ENCODE measurements at regions not wholly inside any gene's neighbourhood (a gene's known extent, or its start where the extent isn't known, plus 50 kb on each side); places are given as distances from the start of the nearest gene placed in this dataset.

DNA sequence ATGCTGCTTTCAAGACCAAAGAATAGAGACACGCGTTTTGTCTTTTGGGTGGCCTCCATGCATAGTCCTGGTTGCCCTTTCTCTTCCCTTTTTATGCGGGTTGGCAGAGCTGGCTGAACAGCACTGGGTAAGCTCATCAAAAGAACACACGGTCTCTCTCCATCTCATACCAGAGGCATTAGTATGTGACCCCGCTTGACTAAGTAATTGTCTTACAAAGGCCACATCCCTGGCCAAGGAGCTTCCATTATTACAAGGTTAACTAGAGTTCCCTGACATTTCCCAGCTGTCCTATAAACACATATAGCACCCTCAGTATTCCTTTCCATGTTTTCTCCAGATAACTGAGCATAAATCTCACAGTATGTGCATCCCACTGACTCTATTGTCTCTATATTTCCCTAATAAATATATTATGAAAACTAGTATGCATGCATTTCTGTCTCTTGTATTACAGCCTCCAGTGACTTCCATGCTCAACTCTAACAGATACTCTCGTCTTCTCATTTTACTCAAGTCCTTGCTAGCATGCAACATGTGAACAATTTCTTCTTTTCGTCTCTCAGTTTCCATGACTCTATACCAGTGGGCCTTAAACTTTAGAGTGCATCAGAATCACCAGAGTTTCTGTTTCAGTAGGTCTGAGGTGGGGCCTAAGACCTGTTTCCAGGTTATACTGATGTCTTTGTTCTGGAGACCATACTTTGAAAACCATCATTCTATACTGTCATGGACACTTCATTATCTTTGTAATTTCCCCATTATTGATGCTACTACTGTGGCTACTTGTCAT, 247.7 kb upstream of the ARSJ start (continued):
- TF ChIP-seq, protein P1, sequence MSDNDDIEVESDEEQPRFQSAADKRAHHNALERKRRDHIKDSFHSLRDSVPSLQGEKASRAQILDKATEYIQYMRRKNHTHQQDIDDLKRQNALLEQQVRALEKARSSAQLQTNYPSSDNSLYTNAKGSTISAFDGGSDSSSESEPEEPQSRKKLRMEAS (CRISPR knock-in tag; IDR thresholded peaks at IDR 0.05), result no peak

DNA sequence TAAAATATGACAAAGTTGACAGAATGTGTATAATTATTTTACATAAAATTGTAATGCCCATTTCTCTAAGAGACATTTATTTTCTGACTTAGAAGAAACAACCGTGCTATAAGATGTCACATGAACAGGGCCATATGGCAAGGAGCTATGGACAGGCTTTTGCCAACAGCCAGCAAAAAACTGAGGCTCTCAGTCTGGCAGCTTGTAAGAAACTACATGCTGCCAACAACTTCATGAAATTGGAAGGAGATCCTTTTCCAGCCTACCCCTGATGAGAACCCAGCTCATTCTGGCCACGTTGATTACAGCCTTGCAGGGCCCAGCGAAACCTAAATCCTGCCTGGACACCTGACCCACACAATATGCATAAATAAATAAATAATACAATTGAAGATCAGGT, 250.3 kb upstream of the ARSJ start:
- Mint-ChIP-seq H3K27ac (no peak overlapping the region), H3K9me3 (no peaks in the 10 kb centered on the region), H3K4me3 (no peak overlapping the region), H3K27me3 (ENCODE audit: low read depth) (no peaks in the 10 kb centered on the region), H3K36me3 (no peaks in the 10 kb centered on the region), H3K4me1 (peaks cover 17% of the 10 kb centered on the region)
- no peak for TF ChIP-seq TEAD4 (CRISPR knock-in tag; IDR thresholded peaks at IDR 0.05)
- TF ChIP-seq, protein P2, sequence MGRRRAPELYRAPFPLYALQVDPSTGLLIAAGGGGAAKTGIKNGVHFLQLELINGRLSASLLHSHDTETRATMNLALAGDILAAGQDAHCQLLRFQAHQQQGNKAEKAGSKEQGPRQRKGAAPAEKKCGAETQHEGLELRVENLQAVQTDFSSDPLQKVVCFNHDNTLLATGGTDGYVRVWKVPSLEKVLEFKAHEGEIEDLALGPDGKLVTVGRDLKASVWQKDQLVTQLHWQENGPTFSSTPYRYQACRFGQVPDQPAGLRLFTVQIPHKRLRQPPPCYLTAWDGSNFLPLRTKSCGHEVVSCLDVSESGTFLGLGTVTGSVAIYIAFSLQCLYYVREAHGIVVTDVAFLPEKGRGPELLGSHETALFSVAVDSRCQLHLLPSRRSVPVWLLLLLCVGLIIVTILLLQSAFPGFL (CRISPR knock-in tag; IDR thresholded peaks at IDR 0.05; ENCODE audit: borderline replicate concordance), result no peak
- no peak for TF ChIP-seq ZBTB21 (CRISPR knock-in tag; IDR thresholded peaks at IDR 0.05; ENCODE audit: borderline replicate concordance)
- TF ChIP-seq, protein P3, sequence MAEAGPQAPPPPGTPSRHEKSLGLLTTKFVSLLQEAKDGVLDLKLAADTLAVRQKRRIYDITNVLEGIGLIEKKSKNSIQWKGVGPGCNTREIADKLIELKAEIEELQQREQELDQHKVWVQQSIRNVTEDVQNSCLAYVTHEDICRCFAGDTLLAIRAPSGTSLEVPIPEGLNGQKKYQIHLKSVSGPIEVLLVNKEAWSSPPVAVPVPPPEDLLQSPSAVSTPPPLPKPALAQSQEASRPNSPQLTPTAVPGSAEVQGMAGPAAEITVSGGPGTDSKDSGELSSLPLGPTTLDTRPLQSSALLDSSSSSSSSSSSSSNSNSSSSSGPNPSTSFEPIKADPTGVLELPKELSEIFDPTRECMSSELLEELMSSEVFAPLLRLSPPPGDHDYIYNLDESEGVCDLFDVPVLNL (CRISPR knock-in tag; IDR thresholded peaks at IDR 0.05; ENCODE audit: borderline replicate concordance, low read depth), result no peak
- TF ChIP-seq, protein P4, sequence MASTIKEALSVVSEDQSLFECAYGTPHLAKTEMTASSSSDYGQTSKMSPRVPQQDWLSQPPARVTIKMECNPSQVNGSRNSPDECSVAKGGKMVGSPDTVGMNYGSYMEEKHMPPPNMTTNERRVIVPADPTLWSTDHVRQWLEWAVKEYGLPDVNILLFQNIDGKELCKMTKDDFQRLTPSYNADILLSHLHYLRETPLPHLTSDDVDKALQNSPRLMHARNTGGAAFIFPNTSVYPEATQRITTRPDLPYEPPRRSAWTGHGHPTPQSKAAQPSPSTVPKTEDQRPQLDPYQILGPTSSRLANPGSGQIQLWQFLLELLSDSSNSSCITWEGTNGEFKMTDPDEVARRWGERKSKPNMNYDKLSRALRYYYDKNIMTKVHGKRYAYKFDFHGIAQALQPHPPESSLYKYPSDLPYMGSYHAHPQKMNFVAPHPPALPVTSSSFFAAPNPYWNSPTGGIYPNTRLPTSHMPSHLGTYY (CRISPR knock-in tag; IDR thresholded peaks at IDR 0.05), result no peak
- TF ChIP-seq, protein P5, sequence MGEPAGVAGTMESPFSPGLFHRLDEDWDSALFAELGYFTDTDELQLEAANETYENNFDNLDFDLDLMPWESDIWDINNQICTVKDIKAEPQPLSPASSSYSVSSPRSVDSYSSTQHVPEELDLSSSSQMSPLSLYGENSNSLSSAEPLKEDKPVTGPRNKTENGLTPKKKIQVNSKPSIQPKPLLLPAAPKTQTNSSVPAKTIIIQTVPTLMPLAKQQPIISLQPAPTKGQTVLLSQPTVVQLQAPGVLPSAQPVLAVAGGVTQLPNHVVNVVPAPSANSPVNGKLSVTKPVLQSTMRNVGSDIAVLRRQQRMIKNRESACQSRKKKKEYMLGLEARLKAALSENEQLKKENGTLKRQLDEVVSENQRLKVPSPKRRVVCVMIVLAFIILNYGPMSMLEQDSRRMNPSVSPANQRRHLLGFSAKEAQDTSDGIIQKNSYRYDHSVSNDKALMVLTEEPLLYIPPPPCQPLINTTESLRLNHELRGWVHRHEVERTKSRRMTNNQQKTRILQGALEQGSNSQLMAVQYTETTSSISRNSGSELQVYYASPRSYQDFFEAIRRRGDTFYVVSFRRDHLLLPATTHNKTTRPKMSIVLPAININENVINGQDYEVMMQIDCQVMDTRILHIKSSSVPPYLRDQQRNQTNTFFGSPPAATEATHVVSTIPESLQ (CRISPR knock-in tag; IDR thresholded peaks at IDR 0.05), result no peak
- TF ChIP-seq RELA (CRISPR knock-in tag; IDR thresholded peaks at IDR 0.05; ENCODE audit: borderline replicate concordance), result no peak
- DNase-seq (ENCODE audit: low spot score), result no peak
- ChIA-PET CTCF (no interaction called here), POLR2A (no interaction called here)
- no peak for ATAC-seq

DNA sequence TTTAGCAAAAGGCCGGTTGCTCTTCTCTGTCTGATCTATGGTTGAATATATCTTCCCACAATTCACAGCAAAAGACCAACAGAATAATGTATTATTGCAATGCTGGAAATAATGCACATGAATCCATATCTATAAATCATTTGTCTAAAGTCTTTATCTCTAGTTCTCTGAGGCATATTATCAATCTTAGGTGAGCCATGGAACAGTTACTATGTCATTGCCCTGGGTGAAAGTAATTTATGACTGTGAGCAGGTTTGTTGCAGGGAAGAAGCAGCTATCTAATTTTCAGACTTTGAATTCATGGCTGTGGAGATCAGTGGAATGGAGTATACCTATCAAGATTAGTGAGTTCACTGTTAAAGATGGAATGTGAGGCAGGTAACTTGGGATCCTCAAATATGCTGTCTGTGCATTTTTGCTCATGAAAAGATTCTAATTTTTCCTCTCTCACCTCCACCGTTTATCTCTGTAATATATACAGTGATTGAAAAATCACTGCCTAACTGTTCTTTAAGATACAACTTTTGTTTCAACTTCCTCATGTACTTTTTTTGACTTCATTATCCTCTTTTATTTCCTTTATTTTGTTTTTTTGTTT, 256.8 kb upstream of the ARSJ start:
- ChIA-PET POLR2A (no interaction called here), CTCF (no interaction called here)
- ATAC-seq (no peak), DNase-seq (ENCODE audit: low spot score) (no peak)
- Mint-ChIP-seq H3K4me1 (no peaks in the 10 kb centered on the region), H3K9me3 (no peaks in the 10 kb centered on the region), H3K4me3 (no peak overlapping the region), H3K27me3 (ENCODE audit: low read depth) (no peaks in the 10 kb centered on the region), H3K36me3 (no peaks in the 10 kb centered on the region), H3K27ac (no peak overlapping the region)
- TF ChIP-seq, protein P6, sequence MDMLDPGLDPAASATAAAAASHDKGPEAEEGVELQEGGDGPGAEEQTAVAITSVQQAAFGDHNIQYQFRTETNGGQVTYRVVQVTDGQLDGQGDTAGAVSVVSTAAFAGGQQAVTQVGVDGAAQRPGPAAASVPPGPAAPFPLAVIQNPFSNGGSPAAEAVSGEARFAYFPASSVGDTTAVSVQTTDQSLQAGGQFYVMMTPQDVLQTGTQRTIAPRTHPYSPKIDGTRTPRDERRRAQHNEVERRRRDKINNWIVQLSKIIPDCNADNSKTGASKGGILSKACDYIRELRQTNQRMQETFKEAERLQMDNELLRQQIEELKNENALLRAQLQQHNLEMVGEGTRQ (CRISPR knock-in tag; IDR thresholded peaks at IDR 0.05), result no peak
- TF ChIP-seq, protein P7, sequence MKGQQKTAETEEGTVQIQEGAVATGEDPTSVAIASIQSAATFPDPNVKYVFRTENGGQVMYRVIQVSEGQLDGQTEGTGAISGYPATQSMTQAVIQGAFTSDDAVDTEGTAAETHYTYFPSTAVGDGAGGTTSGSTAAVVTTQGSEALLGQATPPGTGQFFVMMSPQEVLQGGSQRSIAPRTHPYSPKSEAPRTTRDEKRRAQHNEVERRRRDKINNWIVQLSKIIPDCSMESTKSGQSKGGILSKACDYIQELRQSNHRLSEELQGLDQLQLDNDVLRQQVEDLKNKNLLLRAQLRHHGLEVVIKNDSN (CRISPR knock-in tag; IDR thresholded peaks at IDR 0.05), result no peak
- TF ChIP-seq, protein P8, sequence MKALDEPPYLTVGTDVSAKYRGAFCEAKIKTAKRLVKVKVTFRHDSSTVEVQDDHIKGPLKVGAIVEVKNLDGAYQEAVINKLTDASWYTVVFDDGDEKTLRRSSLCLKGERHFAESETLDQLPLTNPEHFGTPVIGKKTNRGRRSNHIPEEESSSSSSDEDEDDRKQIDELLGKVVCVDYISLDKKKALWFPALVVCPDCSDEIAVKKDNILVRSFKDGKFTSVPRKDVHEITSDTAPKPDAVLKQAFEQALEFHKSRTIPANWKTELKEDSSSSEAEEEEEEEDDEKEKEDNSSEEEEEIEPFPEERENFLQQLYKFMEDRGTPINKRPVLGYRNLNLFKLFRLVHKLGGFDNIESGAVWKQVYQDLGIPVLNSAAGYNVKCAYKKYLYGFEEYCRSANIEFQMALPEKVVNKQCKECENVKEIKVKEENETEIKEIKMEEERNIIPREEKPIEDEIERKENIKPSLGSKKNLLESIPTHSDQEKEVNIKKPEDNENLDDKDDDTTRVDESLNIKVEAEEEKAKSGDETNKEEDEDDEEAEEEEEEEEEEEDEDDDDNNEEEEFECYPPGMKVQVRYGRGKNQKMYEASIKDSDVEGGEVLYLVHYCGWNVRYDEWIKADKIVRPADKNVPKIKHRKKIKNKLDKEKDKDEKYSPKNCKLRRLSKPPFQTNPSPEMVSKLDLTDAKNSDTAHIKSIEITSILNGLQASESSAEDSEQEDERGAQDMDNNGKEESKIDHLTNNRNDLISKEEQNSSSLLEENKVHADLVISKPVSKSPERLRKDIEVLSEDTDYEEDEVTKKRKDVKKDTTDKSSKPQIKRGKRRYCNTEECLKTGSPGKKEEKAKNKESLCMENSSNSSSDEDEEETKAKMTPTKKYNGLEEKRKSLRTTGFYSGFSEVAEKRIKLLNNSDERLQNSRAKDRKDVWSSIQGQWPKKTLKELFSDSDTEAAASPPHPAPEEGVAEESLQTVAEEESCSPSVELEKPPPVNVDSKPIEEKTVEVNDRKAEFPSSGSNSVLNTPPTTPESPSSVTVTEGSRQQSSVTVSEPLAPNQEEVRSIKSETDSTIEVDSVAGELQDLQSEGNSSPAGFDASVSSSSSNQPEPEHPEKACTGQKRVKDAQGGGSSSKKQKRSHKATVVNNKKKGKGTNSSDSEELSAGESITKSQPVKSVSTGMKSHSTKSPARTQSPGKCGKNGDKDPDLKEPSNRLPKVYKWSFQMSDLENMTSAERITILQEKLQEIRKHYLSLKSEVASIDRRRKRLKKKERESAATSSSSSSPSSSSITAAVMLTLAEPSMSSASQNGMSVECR (CRISPR knock-in tag; IDR thresholded peaks at IDR 0.05; ENCODE audit: borderline replicate concordance), result no peak
- TF ChIP-seq ZNF416 (CRISPR knock-in tag; IDR thresholded peaks at IDR 0.05) (no peak), CBFB (CRISPR knock-in tag; IDR thresholded peaks at IDR 0.05; ENCODE audit: low read depth) (no peak)
- TF ChIP-seq, protein P9, sequence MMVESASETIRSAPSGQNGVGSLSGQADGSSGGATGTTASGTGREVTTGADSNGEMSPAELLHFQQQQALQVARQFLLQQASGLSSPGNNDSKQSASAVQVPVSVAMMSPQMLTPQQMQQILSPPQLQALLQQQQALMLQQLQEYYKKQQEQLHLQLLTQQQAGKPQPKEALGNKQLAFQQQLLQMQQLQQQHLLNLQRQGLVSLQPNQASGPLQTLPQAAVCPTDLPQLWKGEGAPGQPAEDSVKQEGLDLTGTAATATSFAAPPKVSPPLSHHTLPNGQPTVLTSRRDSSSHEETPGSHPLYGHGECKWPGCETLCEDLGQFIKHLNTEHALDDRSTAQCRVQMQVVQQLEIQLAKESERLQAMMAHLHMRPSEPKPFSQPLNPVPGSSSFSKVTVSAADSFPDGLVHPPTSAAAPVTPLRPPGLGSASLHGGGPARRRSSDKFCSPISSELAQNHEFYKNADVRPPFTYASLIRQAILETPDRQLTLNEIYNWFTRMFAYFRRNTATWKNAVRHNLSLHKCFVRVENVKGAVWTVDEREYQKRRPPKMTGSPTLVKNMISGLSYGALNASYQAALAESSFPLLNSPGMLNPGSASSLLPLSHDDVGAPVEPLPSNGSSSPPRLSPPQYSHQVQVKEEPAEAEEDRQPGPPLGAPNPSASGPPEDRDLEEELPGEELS (CRISPR knock-in tag; IDR thresholded peaks at IDR 0.05), result no peak

All from WTC11 (cell line).